OCI-LY7 (cell line): ENCODE measurements at regions not wholly inside any gene's neighbourhood (a gene's known extent, or its start where the extent isn't known, plus 50 kb on each side); places are given as distances from the start of the nearest gene placed in this dataset.

Experiments
- BruUV-seq: library from RNA; stranded (reverse); fragments of 400-500 nt; replicated peaks from 2 replicates; lab custom pipeline; 2021; lab: Mats Ljungman, UMichigan
- CTCF ChIA-PET: fragments of 300-600 bp; sonication (Branson Sonifier 250); formaldehyde crosslinking; loops from one replicate; lab custom pipeline; 2022; ENCODE audit warnings: antibody characterized with exemption; ENCODE audit not compliant: unreplicated experiment; lab: Charles Lee
- POLR2A ChIA-PET: fragments of 300-600 bp; sonication (Branson Sonifier 250); formaldehyde crosslinking; loops from one replicate; lab custom pipeline; 2022; ENCODE audit warnings: antibody characterized with exemption; lab: Charles Lee
- DNase-seq: peaks from one replicate; pipeline ENCODE4 v3.0.0-alpha.2; 2015; ENCODE audit warnings: low spot score
- H2AFZ ChIP-seq: fragments of 200-600 bp; sonication (generic), shearing (Covaris generic); 2 replicates; pipeline ENCODE4 v1.6.1; 2014; ENCODE audit warnings: mild to moderate bottlenecking, antibody characterized with exemption, low read length, moderate library complexity
- H3K27ac ChIP-seq: fragments of 200-600 bp; sonication (generic); 2 replicates; pipeline ENCODE4 v1.5.1; 2014; ENCODE audit warnings: mixed run types, low read depth, mild to moderate bottlenecking, moderate library complexity, low read length, inconsistent platforms; ENCODE audit not compliant: poor library complexity, severe bottlenecking
- H3K36me3 ChIP-seq: fragments of 200-600 bp; sonication (generic); 2 replicates; pipeline ENCODE4 v1.6.1; 2014; ENCODE audit warnings: mild to moderate bottlenecking, antibody characterized with exemption, low read length, moderate library complexity, mixed read lengths; ENCODE audit not compliant: insufficient read depth
- H3K4me1 ChIP-seq: fragments of 200-600 bp; sonication (generic); 2 replicates; pipeline ENCODE4 v1.5.1; 2014; ENCODE audit warnings: mild to moderate bottlenecking, low read length; ENCODE audit not compliant: insufficient read depth, poor library complexity, severe bottlenecking
- H3K4me2 ChIP-seq: fragments of 200-600 bp; sonication (generic); 2 replicates; pipeline ENCODE4 v1.6.1; 2014; ENCODE audit warnings: mild to moderate bottlenecking, low read length
- H3K4me3 ChIP-seq: fragments of 200-600 bp; sonication (generic); 2 replicates; pipeline ENCODE4 v1.5.1; 2014; ENCODE audit warnings: mild to moderate bottlenecking, low read depth, low read length; ENCODE audit not compliant: poor library complexity, severe bottlenecking
- H3K79me2 ChIP-seq: fragments of 200-600 bp; sonication (generic); 2 replicates; pipeline ENCODE4 v1.6.1; 2016; ENCODE audit warnings: low read depth, mild to moderate bottlenecking, low read length, moderate library complexity, mixed read lengths; ENCODE audit not compliant: insufficient read depth
- H3K9me2 ChIP-seq: fragments of 200-600 bp; sonication (generic); 2 replicates; pipeline ENCODE4 v1.6.1; 2016; ENCODE audit warnings: mild to moderate bottlenecking, low read length, mixed read lengths; ENCODE audit not compliant: insufficient read depth
- H3K9me3 ChIP-seq: fragments of 200-600 bp; sonication (generic); 2 replicates; pipeline ENCODE4 v1.6.1; 2014; ENCODE audit warnings: mild to moderate bottlenecking, mixed run types, low read length, mixed read lengths
- H4K20me1 ChIP-seq: fragments of 200-600 bp; sonication (generic); 2 replicates; pipeline ENCODE4 v1.6.1; 2014; ENCODE audit warnings: mild to moderate bottlenecking, antibody characterized with exemption, low read length, moderate library complexity, mixed read lengths; ENCODE audit not compliant: insufficient read depth
- CTCF ChIP-seq: fragments of 200-600 bp; sonication (generic); conservative IDR thresholded peaks from 2 replicates; pipeline ENCODE4 v1.5.1; 2014; ENCODE audit warnings: mild to moderate bottlenecking, antibody characterized with exemption, low read length, moderate library complexity, mixed read lengths
- EZH2phosphoT487 ChIP-seq: fragments of 200-600 bp; sonication (generic); IDR thresholded peaks from 2 replicates; pipeline ENCODE4 v1.6.1; 2018; ENCODE audit warnings: low read depth, borderline replicate concordance, mild to moderate bottlenecking, mixed run types, antibody characterized with exemption, low read length, moderate library complexity, mixed read lengths
- intact Hi-C: fragments of 100-400 bp; cut with micrococcal nuclease; formaldehyde crosslinking; loops from one replicate; pipeline ENCODE4 v1.10.0; 2022; ENCODE audit not compliant: unreplicated experiment

- Histone ChIP-seq H3K4me3 (no peak overlapping the region), H3K79me2 (no peaks in the 10 kb centered on the region), H3K36me3 (no peaks in the 10 kb centered on the region), H3K4me2 (no peak overlapping the region; the same call in 1 of the 2 replicates), H3K9me2 (no peaks in the 10 kb centered on the region), H3K9me3 (no peaks in the 10 kb centered on the region), H2AFZ (no peak overlapping the region), H3K4me1 (no peaks in the 10 kb centered on the region), H4K20me1 (no peaks in the 10 kb centered on the region), H3K27ac (no peak overlapping the region)
- TF ChIP-seq CTCF (no peak), EZH2phosphoT487 (no peak)
- no TSS peak for BruUV-seq
- no peak for DNase-seq
- POLR2A ChIA-PET = no interaction called here
- CTCF ChIA-PET = no interaction called here
- intact Hi-C loops = no loop called here
Observed at GRCh38 chr9:86649913-86650312, 295.7 kb upstream of the TUT7 start.

GRCh38 chr9:86648828-86649170 lies 294.6 kb upstream of the TUT7 start:
- CTCF ChIA-PET = no interaction called here
- no peak for DNase-seq
- Histone ChIP-seq H3K79me2 (no peaks in the 10 kb centered on the region), H3K9me2 (no peaks in the 10 kb centered on the region), H3K36me3 (no peaks in the 10 kb centered on the region), H3K4me2 (no peak overlapping the region), H4K20me1 (no peaks in the 10 kb centered on the region), H3K4me1 (no peaks in the 10 kb centered on the region), H3K4me3 (no peak overlapping the region), H2AFZ (no peak overlapping the region), H3K27ac (no peak overlapping the region), H3K9me3 (no peaks in the 10 kb centered on the region)
- TF ChIP-seq CTCF = no peak
- TF ChIP-seq EZH2phosphoT487 = no peak
- no TSS peak for BruUV-seq
- POLR2A ChIA-PET = interaction anchor here (0.6 kb wide), 1 partner anchor 718 kb away, joined by 3 read pairs; no protein-coding TSS in a partner anchor
- intact Hi-C loops = no loop called here

- no peak for DNase-seq
- TF ChIP-seq EZH2phosphoT487 (no peak), CTCF (no peak)
- intact Hi-C loops = no loop called here
- no peaks in the 10 kb centered on the region for H4K20me1 ChIP-seq
- no peaks in the 10 kb centered on the region for H3K36me3 ChIP-seq
- H3K4me1 ChIP-seq = no peaks in the 10 kb centered on the region
- H3K9me2 ChIP-seq = no peaks in the 10 kb centered on the region
- H2AFZ ChIP-seq = no peak overlapping the region
- H3K79me2 ChIP-seq = no peaks in the 10 kb centered on the region
- ChIA-PET CTCF (no interaction called here), POLR2A (interaction anchor here (0.6 kb wide), 2 partner anchors 718 to 860 kb away, joined by 3 to 4 read pairs; no protein-coding TSS in a partner anchor)
- H3K4me2 ChIP-seq = no peak overlapping the region
- BruUV-seq = no TSS peak
- no peak overlapping the region for H3K27ac ChIP-seq
- no peaks in the 10 kb centered on the region for H3K9me3 ChIP-seq
- H3K4me3 ChIP-seq = no peak overlapping the region
Observed at GRCh38 chr9:86648156-86648827, 294.1 kb upstream of the TUT7 start.
